HFFc6 (cell line): ENCODE measurements at regions not wholly inside any gene's neighbourhood (a gene's known extent, or its start where the extent isn't known, plus 50 kb on each side); places are given as distances from the start of the nearest gene placed in this dataset.

Source experiments
- DNase-seq: peaks from one replicate; pipeline ENCODE4 v3.0.0-alpha.2; 2018
- H3K27ac Mint-ChIP-seq: 2 replicates; pipeline ENCODE4 v1.8.0; 2020; ENCODE audit warnings: mild to moderate bottlenecking, mixed read lengths
- H3K27me3 Mint-ChIP-seq: 2 replicates; pipeline ENCODE4 v1.8.0; 2021; ENCODE audit warnings: mild to moderate bottlenecking, moderate library complexity, mixed read lengths; ENCODE audit not compliant: insufficient read depth
- H3K36me3 Mint-ChIP-seq: 2 replicates; pipeline ENCODE4 v1.8.0; 2021; ENCODE audit warnings: low read depth, mixed read lengths
- H3K4me1 Mint-ChIP-seq: 2 replicates; pipeline ENCODE4 v1.8.0; 2020; ENCODE audit warnings: low read depth, mixed read lengths
- H3K4me3 Mint-ChIP-seq: 2 replicates; pipeline ENCODE4 v1.8.0; 2020; ENCODE audit warnings: mild to moderate bottlenecking, moderate library complexity, mixed read lengths
- H3K9me3 Mint-ChIP-seq: 2 replicates; pipeline ENCODE4 v1.8.0; 2020; ENCODE audit warnings: mild to moderate bottlenecking, mixed read lengths
- TF ChIP-seq, protein P1 (sequence below): fragments of 200-600 bp; sonication (generic); IDR thresholded peaks from 2 replicates; pipeline ENCODE4 v1.5.0; 2021; ENCODE audit warnings: antibody characterized with exemption, mild to moderate bottlenecking

GRCh38 chr2:64861452-64862397, 127.5 kb upstream of the SLC1A4 start:
- Mint-ChIP-seq H3K27me3 (no peaks in the 10 kb centered on the region; the same call in 1 of the 2 replicates), H3K4me3 (no peak overlapping the region), H3K4me1 (peaks cover 31% of the 10 kb centered on the region), H3K27ac (no peak overlapping the region), H3K9me3 (no peaks in the 10 kb centered on the region), H3K36me3 (no peaks in the 10 kb centered on the region)
- no peak for DNase-seq
- TF ChIP-seq, protein P1, sequence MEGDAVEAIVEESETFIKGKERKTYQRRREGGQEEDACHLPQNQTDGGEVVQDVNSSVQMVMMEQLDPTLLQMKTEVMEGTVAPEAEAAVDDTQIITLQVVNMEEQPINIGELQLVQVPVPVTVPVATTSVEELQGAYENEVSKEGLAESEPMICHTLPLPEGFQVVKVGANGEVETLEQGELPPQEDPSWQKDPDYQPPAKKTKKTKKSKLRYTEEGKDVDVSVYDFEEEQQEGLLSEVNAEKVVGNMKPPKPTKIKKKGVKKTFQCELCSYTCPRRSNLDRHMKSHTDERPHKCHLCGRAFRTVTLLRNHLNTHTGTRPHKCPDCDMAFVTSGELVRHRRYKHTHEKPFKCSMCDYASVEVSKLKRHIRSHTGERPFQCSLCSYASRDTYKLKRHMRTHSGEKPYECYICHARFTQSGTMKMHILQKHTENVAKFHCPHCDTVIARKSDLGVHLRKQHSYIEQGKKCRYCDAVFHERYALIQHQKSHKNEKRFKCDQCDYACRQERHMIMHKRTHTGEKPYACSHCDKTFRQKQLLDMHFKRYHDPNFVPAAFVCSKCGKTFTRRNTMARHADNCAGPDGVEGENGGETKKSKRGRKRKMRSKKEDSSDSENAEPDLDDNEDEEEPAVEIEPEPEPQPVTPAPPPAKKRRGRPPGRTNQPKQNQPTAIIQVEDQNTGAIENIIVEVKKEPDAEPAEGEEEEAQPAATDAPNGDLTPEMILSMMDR, result no peak

GRCh38 chr2:64862623-64863022, 126.6 kb upstream of the SLC1A4 start:
- peaks cover 37% of the 10 kb centered on the region for H3K4me1 Mint-ChIP-seq
- peak; percentile 57 for DNase-seq
- no peaks in the 10 kb centered on the region for H3K36me3 Mint-ChIP-seq
- H3K27ac Mint-ChIP-seq, result no peak overlapping the region
- no peaks in the 10 kb centered on the region for H3K9me3 Mint-ChIP-seq
- TF ChIP-seq, protein P1, result no peak
- H3K27me3 Mint-ChIP-seq, result no peaks in the 10 kb centered on the region; the same call in 1 of the 2 replicates
- no peak overlapping the region for H3K4me3 Mint-ChIP-seq

DNA sequence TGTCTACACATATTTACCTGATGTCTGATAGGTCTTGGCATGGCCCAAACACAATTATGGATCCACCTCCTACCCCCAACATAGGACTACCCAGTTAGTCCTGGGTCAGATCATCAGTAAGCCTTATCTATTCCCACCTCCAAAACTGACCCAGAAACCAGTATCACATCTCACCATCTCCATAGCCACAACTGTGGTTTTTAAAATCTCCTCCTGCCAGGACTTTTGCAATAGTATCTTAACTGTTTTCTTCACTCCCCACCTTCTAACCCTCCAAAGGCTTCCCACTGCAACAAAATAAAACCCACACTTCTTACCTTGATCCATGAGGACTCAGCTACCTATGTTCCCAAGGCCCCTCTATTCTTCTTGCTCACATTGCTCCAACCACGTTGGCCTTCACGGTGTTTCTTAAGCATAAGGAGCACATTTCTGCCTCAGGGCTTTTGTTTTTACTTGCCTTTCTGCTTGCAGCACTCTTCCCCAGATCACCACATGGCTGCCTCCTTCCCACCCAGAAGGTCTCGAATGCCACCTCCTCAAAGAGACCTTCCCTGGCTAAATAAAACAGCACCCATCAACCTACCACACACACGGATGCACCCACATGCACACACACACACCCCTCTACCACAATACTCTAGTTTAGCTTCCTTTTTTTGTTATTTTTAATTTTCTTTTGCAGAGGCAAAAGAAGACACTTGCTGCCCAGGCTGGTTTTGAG, 125.9 kb upstream of the SLC1A4 start:
- DNase-seq, result no peak
- Mint-ChIP-seq H3K36me3 (no peaks in the 10 kb centered on the region), H3K4me1 (peaks cover 31% of the 10 kb centered on the region)

GRCh38 chr2:64865073-64865830, 123.9 kb upstream of the SLC1A4 start:
- Mint-ChIP-seq H3K4me1 (peaks cover 18% of the 10 kb centered on the region), H3K4me3 (peak overlapping the region; percentile 82), H3K9me3 (no peaks in the 10 kb centered on the region), H3K36me3 (no peaks in the 10 kb centered on the region), H3K27ac (peak overlapping the region; percentile 75), H3K27me3 (peaks cover 18% of the 10 kb centered on the region)
- TF ChIP-seq, protein P1, result peak; percentile 90
- DNase-seq, result peak; percentile 56

More for the DNA sequence above, 125.9 kb upstream of the SLC1A4 start:
- no peaks in the 10 kb centered on the region for H3K9me3 Mint-ChIP-seq
- TF ChIP-seq, protein P1, result no peak
- H3K27me3 Mint-ChIP-seq, result peaks cover 3% of the 10 kb centered on the region; the same call in 1 of the 2 replicates
- no peak overlapping the region for H3K4me3 Mint-ChIP-seq
- no peak overlapping the region for H3K27ac Mint-ChIP-seq

- Mint-ChIP-seq H3K9me3 (no peaks in the 10 kb centered on the region), H3K27ac (peak overlapping the region; percentile 74; the same call in 1 of the 2 replicates), H3K4me3 (peak overlapping the region; percentile 82; the same call in 1 of the 2 replicates), H3K4me1 (peaks cover 18% of the 10 kb centered on the region), H3K27me3 (peaks cover 18% of the 10 kb centered on the region), H3K36me3 (no peaks in the 10 kb centered on the region)
- DNase-seq, result no peak
- TF ChIP-seq, protein P1, result peak; percentile 68
Observed at GRCh38 chr2:64865831-64866345, 123.3 kb upstream of the SLC1A4 start.
